ENCODE measurements at regions not wholly inside any gene's neighbourhood (a gene's known extent, or its start where the extent isn't known, plus 50 kb on each side); places are given as distances from the start of the nearest gene placed in this dataset.

DNA sequence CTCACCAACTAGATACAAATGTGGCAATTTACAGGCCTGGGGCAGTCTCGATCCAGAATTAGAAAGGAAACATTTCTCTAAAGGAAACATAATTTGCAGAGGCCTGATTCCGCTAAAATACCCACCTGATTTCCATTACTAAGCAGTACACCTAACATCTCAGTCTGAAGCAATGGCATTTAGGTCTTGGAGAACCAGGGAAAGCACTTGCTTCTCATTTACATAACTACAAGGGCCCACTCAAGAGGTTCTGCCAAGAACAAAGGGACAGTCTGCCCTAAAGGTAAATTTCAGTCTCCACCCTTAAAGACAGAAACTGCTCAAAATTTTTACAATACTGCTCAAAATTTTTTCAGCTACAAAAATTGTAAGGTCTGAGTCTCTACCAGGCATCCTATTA is 123.7 kb upstream of the GJB5 start:
- H4K8ac ChIP-seq (replicated peaks; ENCODE audit: insufficient read length, low read depth, low read length) = no peak overlapping the region
- no peak overlapping the region for H2BK120ac ChIP-seq (ENCODE audit: low read depth, low read length, poor library complexity, severe bottlenecking)
- H2BK20ac ChIP-seq (ENCODE audit: low read depth, low read length, poor library complexity, severe bottlenecking) = no peak overlapping the region
- Mint-ChIP-seq H3K27ac (no peak overlapping the region; a peak in 1 of 7 replicates), H3K9me3 (no peaks in the 10 kb centered on the region), H3K4me3 (no peak overlapping the region), H3K4me1 (peaks cover 0 to 4% of the 10 kb centered on the region in 2 experiments; a peak in 2 of 4 replicates), H3K36me3 (ENCODE audit: insufficient read depth in 1 of 3, low read depth in 3 of 3) (no peaks in the 10 kb centered on the region), H3K27me3 (ENCODE audit: low read depth) (peaks cover 6% of the 10 kb centered on the region)
- no peak overlapping the region for H3K4ac ChIP-seq (ENCODE audit: low read depth, low read length)
- no peak overlapping the region for H3K9ac ChIP-seq (ENCODE audit: extremely low read depth, insufficient read length, low read length)
- no peak overlapping the region for H4K5ac ChIP-seq (ENCODE audit: insufficient read length, low read depth, low read length)
- no peaks in the 10 kb centered on the region for H3K79me2 ChIP-seq (ENCODE audit: insufficient read depth, low read length)
- H2BK15ac ChIP-seq (ENCODE audit: low read depth, low read length) = no peak overlapping the region
- H3K18ac ChIP-seq (ENCODE audit: insufficient read length, low read depth, low read length) = no peak overlapping the region
- no peaks in the 10 kb centered on the region for H3K27me3 ChIP-seq (ENCODE audit: insufficient read depth, low read length)
- no peak overlapping the region for H3K4me2 ChIP-seq (ENCODE audit: insufficient read depth, insufficient read length, low read length)
- no peaks in the 10 kb centered on the region for H3K9me3 ChIP-seq (ENCODE audit: control insufficient read depth, low read depth, low read length)
- H3K27ac ChIP-seq (ENCODE audit: insufficient read length, low read depth, low read length) = no peak overlapping the region
- H3K23me2 ChIP-seq (ENCODE audit: insufficient read length, low read depth, low read length, poor library complexity, severe bottlenecking) = no peaks in the 10 kb centered on the region
- H2AK5ac ChIP-seq (ENCODE audit: insufficient read length, low read length) = no peak overlapping the region
- no peak overlapping the region for H3T11ph ChIP-seq (ENCODE audit: low read length)
- H2BK5ac ChIP-seq (ENCODE audit: insufficient read length, low read length) = no peak overlapping the region
- no peak overlapping the region for H4K91ac ChIP-seq (ENCODE audit: insufficient read length, low read depth, low read length)
- H3K56ac ChIP-seq (ENCODE audit: insufficient read length, low read depth, low read length) = no peak overlapping the region
- no peak overlapping the region for H2BK12ac ChIP-seq (ENCODE audit: insufficient read length, low read depth, low read length)
- no peak overlapping the region for H2AFZ ChIP-seq (ENCODE audit: low read length)
- no peak for DNase-seq
- no peaks in the 10 kb centered on the region; the same call in 1 of the 2 replicates for H3K4me1 ChIP-seq (ENCODE audit: insufficient read depth, low read length)
- no peak overlapping the region for H3K23ac ChIP-seq (ENCODE audit: insufficient read length, low read depth, low read length)
- H3K79me1 ChIP-seq (ENCODE audit: insufficient read depth, low read depth, low read length, poor library complexity, severe bottlenecking) = no peaks in the 10 kb centered on the region
- H4K20me1 ChIP-seq (ENCODE audit: control insufficient read depth, insufficient read depth, insufficient read length) = no peaks in the 10 kb centered on the region
- WGBS (ENCODE audit: extremely low coverage, insufficient read length, low lambda C conversion rate) = no CpG with 5 or more reads among the region's 2 CpGs
- no peak overlapping the region for H3K14ac ChIP-seq (ENCODE audit: insufficient read depth, low read length)
- TF ChIP-seq, protein P1, sequence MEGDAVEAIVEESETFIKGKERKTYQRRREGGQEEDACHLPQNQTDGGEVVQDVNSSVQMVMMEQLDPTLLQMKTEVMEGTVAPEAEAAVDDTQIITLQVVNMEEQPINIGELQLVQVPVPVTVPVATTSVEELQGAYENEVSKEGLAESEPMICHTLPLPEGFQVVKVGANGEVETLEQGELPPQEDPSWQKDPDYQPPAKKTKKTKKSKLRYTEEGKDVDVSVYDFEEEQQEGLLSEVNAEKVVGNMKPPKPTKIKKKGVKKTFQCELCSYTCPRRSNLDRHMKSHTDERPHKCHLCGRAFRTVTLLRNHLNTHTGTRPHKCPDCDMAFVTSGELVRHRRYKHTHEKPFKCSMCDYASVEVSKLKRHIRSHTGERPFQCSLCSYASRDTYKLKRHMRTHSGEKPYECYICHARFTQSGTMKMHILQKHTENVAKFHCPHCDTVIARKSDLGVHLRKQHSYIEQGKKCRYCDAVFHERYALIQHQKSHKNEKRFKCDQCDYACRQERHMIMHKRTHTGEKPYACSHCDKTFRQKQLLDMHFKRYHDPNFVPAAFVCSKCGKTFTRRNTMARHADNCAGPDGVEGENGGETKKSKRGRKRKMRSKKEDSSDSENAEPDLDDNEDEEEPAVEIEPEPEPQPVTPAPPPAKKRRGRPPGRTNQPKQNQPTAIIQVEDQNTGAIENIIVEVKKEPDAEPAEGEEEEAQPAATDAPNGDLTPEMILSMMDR (conservative IDR thresholded peaks at IDR 0.05) = no peak

Data from H9 (cell line).